C4-2B (cell line): ENCODE measurements at regions not wholly inside any gene's neighbourhood (a gene's known extent, or its start where the extent isn't known, plus 50 kb on each side); places are given as distances from the start of the nearest gene placed in this dataset.

Experiments used
- H3K27ac ChIP-seq: fragments of 450-650 bp; 2 replicates; pipeline ENCODE4 v1.5.1; 2017
- ZFX ChIP-seq: fragments of 450-650 bp; IDR thresholded peaks from 2 replicates; pipeline ENCODE4 v1.6.1; 2017
- TF ChIP-seq, protein P1 (sequence below): fragments of 450-650 bp; conservative IDR thresholded peaks from 2 replicates; pipeline ENCODE4 v1.5.1; 2017; ENCODE audit warnings: mild to moderate bottlenecking

GRCh38 chr2:64288321-64289193, 144.3 kb upstream of the PELI1 start:
- TF ChIP-seq ZFX: no peak
- TF ChIP-seq, protein P1, sequence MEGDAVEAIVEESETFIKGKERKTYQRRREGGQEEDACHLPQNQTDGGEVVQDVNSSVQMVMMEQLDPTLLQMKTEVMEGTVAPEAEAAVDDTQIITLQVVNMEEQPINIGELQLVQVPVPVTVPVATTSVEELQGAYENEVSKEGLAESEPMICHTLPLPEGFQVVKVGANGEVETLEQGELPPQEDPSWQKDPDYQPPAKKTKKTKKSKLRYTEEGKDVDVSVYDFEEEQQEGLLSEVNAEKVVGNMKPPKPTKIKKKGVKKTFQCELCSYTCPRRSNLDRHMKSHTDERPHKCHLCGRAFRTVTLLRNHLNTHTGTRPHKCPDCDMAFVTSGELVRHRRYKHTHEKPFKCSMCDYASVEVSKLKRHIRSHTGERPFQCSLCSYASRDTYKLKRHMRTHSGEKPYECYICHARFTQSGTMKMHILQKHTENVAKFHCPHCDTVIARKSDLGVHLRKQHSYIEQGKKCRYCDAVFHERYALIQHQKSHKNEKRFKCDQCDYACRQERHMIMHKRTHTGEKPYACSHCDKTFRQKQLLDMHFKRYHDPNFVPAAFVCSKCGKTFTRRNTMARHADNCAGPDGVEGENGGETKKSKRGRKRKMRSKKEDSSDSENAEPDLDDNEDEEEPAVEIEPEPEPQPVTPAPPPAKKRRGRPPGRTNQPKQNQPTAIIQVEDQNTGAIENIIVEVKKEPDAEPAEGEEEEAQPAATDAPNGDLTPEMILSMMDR: no peak
- no peak overlapping the region for H3K27ac ChIP-seq

GRCh38 chr2:64289251-64289650, 145.0 kb upstream of the PELI1 start:
- H3K27ac ChIP-seq: no peak overlapping the region
- no peak for TF ChIP-seq ZFX
- TF ChIP-seq, protein P1: no peak

DNA sequence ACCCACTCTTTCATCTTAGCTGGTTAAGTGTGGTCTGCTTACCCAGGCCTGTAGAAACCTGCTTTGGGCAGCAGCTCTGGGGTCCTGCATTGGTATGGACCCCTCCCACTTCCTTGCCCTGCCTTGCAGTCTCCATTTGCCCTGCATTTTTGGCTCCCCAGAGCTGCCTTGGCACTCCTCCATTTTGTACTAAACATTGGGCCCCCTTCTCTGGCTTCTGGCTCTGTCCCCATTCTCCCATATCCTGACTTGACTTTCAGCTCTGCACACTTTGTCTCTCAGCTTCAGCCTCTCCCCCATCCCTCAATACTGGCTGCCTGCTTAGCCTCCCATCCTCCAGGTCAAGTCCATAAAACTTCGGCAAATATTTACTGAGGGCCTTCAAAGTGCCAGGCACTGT, 145.5 kb upstream of the PELI1 start:
- TF ChIP-seq ZFX: no peak
- TF ChIP-seq, protein P1: no peak
- no peak overlapping the region for H3K27ac ChIP-seq

- H3K27ac ChIP-seq: no peak overlapping the region
- no peak for TF ChIP-seq ZFX
Observed at GRCh38 chr2:64291181-64291580, 147.0 kb upstream of the PELI1 start.

- no peak overlapping the region for H3K27ac ChIP-seq
- TF ChIP-seq ZFX: no peak
- TF ChIP-seq, protein P1: no peak
Observed at GRCh38 chr2:64295326-64296139, 151.3 kb upstream of the PELI1 start.

DNA sequence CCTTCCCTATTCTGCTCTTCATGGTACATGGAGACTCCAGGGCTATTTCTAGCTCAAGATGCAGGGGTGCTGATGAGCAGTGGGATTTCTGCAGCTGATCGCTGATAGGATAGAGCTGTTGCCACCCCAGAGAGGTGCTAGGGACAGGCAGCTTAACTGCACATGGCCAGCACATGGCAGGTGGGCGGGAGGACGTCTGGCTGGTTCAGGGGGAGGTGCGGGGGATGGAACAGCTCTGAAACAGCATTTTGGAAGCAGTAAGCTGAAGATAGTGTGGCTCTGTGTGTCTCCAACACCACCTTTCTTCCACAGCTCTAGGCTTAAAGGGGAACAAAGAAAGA, 151.9 kb upstream of the PELI1 start:
- TF ChIP-seq ZFX: no peak
- TF ChIP-seq, protein P1: no peak

DNA sequence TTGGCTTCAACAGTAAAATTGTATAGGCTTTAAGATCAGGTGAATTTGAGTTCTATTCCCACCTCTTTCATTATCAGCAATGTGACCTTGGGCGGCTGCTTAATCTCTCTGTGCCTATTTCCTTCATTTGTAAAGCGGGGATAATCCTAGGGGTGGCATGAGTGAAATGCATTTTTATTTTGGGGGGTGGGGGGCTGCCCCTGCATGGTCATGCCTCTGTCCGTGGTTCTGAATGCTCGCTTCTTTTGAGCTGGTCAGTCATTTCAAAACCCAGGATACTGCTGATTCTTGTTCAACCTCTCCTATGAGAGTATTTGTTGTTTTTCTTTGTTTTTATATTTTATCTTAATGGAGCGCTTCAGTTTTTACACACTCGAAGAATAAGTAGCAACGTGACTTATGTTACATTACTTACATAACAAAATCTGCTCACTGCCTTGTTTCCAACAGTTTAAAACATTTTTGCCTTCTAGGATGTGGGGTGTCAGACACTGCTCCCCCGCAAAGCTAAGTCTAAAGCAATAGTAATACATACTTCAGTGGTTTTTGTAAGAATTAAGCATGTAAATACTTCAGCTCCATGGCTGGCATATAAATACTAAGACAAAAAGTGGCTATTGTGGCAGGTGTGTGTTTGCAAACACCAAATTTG, 152.6 kb upstream of the PELI1 start:
- TF ChIP-seq, protein P1: no peak
- no peak for TF ChIP-seq ZFX
- H3K27ac ChIP-seq: no peak overlapping the region

More for the DNA sequence above, 151.9 kb upstream of the PELI1 start:
- no peak overlapping the region for H3K27ac ChIP-seq
